A673 (cell line): ENCODE measurements at regions not wholly inside any gene's neighbourhood (a gene's known extent, or its start where the extent isn't known, plus 50 kb on each side); places are given as distances from the start of the nearest gene placed in this dataset.

Source experiments
- BruUV-seq: library from RNA; stranded (reverse); fragments of 400-500 nt; replicated peaks from 2 replicates; lab custom pipeline; 2021; lab: Mats Ljungman, UMichigan
- CTCF ChIA-PET: fragments of 300-600 bp; sonication (Branson Sonifier 250); formaldehyde crosslinking; loops from one replicate; lab custom pipeline; 2022; ENCODE audit warnings: antibody characterized with exemption; lab: Charles Lee
- POLR2A ChIA-PET: fragments of 300-600 bp; sonication (Branson Sonifier 250); formaldehyde crosslinking; loops from one replicate; lab custom pipeline; 2022; ENCODE audit warnings: antibody characterized with exemption; ENCODE audit not compliant: low non-redundant PET; lab: Charles Lee
- DNase-seq: peaks from one replicate; pipeline ENCODE4 v3.0.0-alpha.2; 2015; ENCODE audit warnings: low spot score
- H3K27ac ChIP-seq: fragments of 200-600 bp; sonication (generic); 2 replicates; pipeline ENCODE4 v1.5.1; 2016; ENCODE audit warnings: mixed run types, low read depth, mild to moderate bottlenecking, mixed read lengths, antibody characterized with exemption, low read length; ENCODE audit not compliant: poor library complexity, severe bottlenecking
- H3K27me3 ChIP-seq: fragments of 200-600 bp; sonication (generic); replicated peaks from 2 replicates; pipeline ENCODE4 v1.6.1; 2017; ENCODE audit warnings: mixed run types, low read depth, mild to moderate bottlenecking, mixed read lengths, antibody characterized with exemption, low read length; ENCODE audit not compliant: insufficient read depth, poor library complexity
- H3K36me3 ChIP-seq: fragments of 200-600 bp; sonication (generic); 2 replicates; pipeline ENCODE4 v1.6.1; 2016; ENCODE audit warnings: mixed run types, mild to moderate bottlenecking, mixed read lengths, antibody characterized with exemption, low read length; ENCODE audit not compliant: insufficient read depth, poor library complexity, severe bottlenecking
- H3K4me1 ChIP-seq: fragments of 200-600 bp; sonication (generic); 2 replicates; pipeline ENCODE4 v1.6.1; 2017; ENCODE audit warnings: mixed run types, mild to moderate bottlenecking, mixed read lengths, antibody characterized with exemption, low read length; ENCODE audit not compliant: insufficient read depth, poor library complexity, severe bottlenecking
- H3K4me3 ChIP-seq: fragments of 200-600 bp; sonication (generic); 2 replicates; pipeline ENCODE4 v1.5.1; 2016; ENCODE audit warnings: low read depth, mixed run types, mild to moderate bottlenecking, mixed read lengths, low read length; ENCODE audit not compliant: poor library complexity, severe bottlenecking
- H3K9me3 ChIP-seq: fragments of 200-600 bp; sonication (generic); 2 replicates; pipeline ENCODE4 v1.6.1; 2016; ENCODE audit warnings: mixed run types, low read depth, mild to moderate bottlenecking, mixed read lengths, antibody characterized with exemption, low read length; ENCODE audit not compliant: poor library complexity, severe bottlenecking
- EZH2 ChIP-seq: fragments of 200-600 bp; sonication (generic); IDR thresholded peaks from 2 replicates; pipeline ENCODE4 v1.6.1; 2017; ENCODE audit warnings: borderline replicate concordance, low read depth, mild to moderate bottlenecking, mixed read lengths, antibody characterized with exemption, low read length; ENCODE audit not compliant: poor library complexity, severe bottlenecking
- intact Hi-C: fragments of 100-400 bp; cut with micrococcal nuclease; formaldehyde crosslinking; loops from one replicate; pipeline ENCODE4 v1.10.0; 2022; ENCODE audit not compliant: unreplicated experiment
- TF ChIP-seq, protein P1 (sequence below): fragments of 300-800, 200-600 bp; sonication (generic); conservative IDR thresholded peaks from 2 replicates; pipeline ENCODE4 v1.5.1; 2017; ENCODE audit warnings: low read depth, mild to moderate bottlenecking, antibody characterized with exemption, low read length, moderate library complexity, mixed read lengths

- no peak overlapping the region for H3K4me3 ChIP-seq
- CTCF ChIA-PET, result no interaction called here
- H3K36me3 ChIP-seq, result no peaks in the 10 kb centered on the region
- intact Hi-C loops, result no loop called here
- H3K27me3 ChIP-seq, result peaks cover 16% of the 10 kb centered on the region
- no peak for TF ChIP-seq EZH2
- TF ChIP-seq, protein P1, sequence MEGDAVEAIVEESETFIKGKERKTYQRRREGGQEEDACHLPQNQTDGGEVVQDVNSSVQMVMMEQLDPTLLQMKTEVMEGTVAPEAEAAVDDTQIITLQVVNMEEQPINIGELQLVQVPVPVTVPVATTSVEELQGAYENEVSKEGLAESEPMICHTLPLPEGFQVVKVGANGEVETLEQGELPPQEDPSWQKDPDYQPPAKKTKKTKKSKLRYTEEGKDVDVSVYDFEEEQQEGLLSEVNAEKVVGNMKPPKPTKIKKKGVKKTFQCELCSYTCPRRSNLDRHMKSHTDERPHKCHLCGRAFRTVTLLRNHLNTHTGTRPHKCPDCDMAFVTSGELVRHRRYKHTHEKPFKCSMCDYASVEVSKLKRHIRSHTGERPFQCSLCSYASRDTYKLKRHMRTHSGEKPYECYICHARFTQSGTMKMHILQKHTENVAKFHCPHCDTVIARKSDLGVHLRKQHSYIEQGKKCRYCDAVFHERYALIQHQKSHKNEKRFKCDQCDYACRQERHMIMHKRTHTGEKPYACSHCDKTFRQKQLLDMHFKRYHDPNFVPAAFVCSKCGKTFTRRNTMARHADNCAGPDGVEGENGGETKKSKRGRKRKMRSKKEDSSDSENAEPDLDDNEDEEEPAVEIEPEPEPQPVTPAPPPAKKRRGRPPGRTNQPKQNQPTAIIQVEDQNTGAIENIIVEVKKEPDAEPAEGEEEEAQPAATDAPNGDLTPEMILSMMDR, result no peak
- no peak overlapping the region for H3K27ac ChIP-seq
- no peaks in the 10 kb centered on the region for H3K9me3 ChIP-seq
- no TSS peak for BruUV-seq
- POLR2A ChIA-PET, result interaction anchor here (0.6 kb wide), 1 partner anchor 169 kb away, joined by 3 read pairs; no protein-coding TSS in a partner anchor
- no peaks in the 10 kb centered on the region for H3K4me1 ChIP-seq
- no peak for DNase-seq
Observed at GRCh38 chr2:239552213-239552926, 151.6 kb upstream of the HDAC4 start.

DNA sequence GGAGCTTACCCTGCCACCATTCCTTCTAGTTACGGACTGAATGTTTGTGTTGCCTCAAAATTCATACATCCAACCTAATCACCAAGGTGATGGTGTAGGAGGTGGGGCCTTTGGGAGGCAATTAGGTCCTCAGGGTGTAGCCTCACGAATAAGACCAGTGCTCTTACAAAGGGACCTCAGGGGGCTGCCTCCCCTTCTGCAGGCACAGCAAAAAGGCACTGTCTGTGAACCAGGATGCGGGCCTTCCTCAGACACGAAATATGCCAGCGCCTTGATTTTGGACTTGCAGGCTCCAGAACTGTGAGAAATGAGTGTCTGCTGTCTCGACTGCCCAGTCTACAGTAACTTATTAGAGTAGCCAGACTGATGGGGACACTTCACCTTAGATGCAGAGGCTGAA lies 150.4 kb upstream of the HDAC4 start:
- H3K36me3 ChIP-seq, result no peaks in the 10 kb centered on the region
- CTCF ChIA-PET, result no interaction called here
- BruUV-seq, result no TSS peak

GRCh38 chr2:239550357-239550756 lies 149.5 kb upstream of the HDAC4 start:
- CTCF ChIA-PET, result no interaction called here
- Histone ChIP-seq H3K27ac (no peak overlapping the region), H3K27me3 (peaks cover 13% of the 10 kb centered on the region), H3K4me3 (no peak overlapping the region), H3K4me1 (no peaks in the 10 kb centered on the region), H3K36me3 (no peaks in the 10 kb centered on the region), H3K9me3 (no peaks in the 10 kb centered on the region)
- TF ChIP-seq, protein P1, result no peak
- no peak for TF ChIP-seq EZH2
- intact Hi-C loops, result no loop called here
- BruUV-seq, result no TSS peak
- DNase-seq, result no peak
- POLR2A ChIA-PET, result no interaction called here

More for the DNA sequence above, 150.4 kb upstream of the HDAC4 start:
- H3K4me1 ChIP-seq, result no peaks in the 10 kb centered on the region
- no peaks in the 10 kb centered on the region for H3K9me3 ChIP-seq
- no peak overlapping the region for H3K27ac ChIP-seq
- no peak for TF ChIP-seq EZH2
- TF ChIP-seq, protein P1, result no peak
- POLR2A ChIA-PET, result no interaction called here
- DNase-seq, result no peak
- intact Hi-C loops, result no loop called here
- no peak overlapping the region for H3K4me3 ChIP-seq
- H3K27me3 ChIP-seq, result peaks cover 13% of the 10 kb centered on the region
